ENCODE measurements at regions not wholly inside any gene's neighbourhood (a gene's known extent, or its start where the extent isn't known, plus 50 kb on each side); places are given as distances from the start of the nearest gene placed in this dataset.

DNA sequence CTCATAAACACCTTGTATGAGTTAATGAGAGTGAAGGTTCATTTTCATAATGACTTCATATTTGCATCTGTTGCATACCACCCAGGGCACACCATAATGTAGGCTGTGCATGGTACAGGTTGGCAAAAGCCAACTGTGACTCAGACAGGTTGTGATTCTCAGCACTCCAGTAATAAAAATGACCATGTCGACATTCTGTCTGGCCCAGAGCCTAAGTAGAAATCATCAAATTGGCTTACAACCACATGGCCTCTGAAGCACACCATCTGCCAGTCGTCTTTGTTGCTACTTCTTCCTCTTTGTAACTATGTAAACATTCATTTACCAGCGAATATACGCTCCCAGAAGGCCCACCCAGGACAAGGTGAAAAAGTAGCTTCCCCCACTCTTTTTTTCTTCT lies 459.5 kb downstream of the GASK1B start:
- Histone ChIP-seq H3K4me3 (no peak overlapping the region), H3K4me1 (no peaks in the 10 kb centered on the region), H3K27me3 (replicated peaks in 1 of 7) (no peaks in the 10 kb centered on the region), H3K9me3 (no peaks in the 10 kb centered on the region), H3K36me3 (no peaks in the 10 kb centered on the region), H3K27ac (no peak overlapping the region)
- DNase-seq: no peak
- intact Hi-C loops (cut with DNase I; ENCODE audit: low total_unique reads): no loop called here
- no peak for TF ChIP-seq POLR2A (IDR thresholded peaks at IDR 0.05)
- 53 to 65% (median 58%) methylated on average over 4 of the region's 4 CpGs for WGBS, 5 donors

GRCh38 chr4:157706155-157706554 lies 466.7 kb downstream of the GASK1B start:
- no peak for DNase-seq
- H3K4me3 ChIP-seq: no peak overlapping the region
- no peaks in the 10 kb centered on the region for H3K36me3 ChIP-seq
- H3K9me3 ChIP-seq: peaks cover 0 to 9% (median 0%) of the 10 kb centered on the region in 8 donors
- H3K27ac ChIP-seq: no peak overlapping the region
- no peak for TF ChIP-seq CTCF (IDR thresholded peaks at IDR 0.05 in 8 of 11, conservative IDR thresholded peaks at IDR 0.05 in 3 of 11)
- no peak for TF ChIP-seq POLR2A (IDR thresholded peaks at IDR 0.05)
- TF ChIP-seq POLR2AphosphoS5 (IDR thresholded peaks at IDR 0.05): no peak
- intact Hi-C loops (cut with DNase I; ENCODE audit: low total_unique reads): no loop called here
- no peaks in the 10 kb centered on the region for H3K27me3 ChIP-seq (replicated peaks in 1 of 7)
- 61 to 81% (median 76%) methylated on average over 2 of the region's 2 CpGs for WGBS, 5 donors
- peaks cover 0 to 4% (median 0%) of the 10 kb centered on the region in 6 donors for H3K4me1 ChIP-seq

DNA sequence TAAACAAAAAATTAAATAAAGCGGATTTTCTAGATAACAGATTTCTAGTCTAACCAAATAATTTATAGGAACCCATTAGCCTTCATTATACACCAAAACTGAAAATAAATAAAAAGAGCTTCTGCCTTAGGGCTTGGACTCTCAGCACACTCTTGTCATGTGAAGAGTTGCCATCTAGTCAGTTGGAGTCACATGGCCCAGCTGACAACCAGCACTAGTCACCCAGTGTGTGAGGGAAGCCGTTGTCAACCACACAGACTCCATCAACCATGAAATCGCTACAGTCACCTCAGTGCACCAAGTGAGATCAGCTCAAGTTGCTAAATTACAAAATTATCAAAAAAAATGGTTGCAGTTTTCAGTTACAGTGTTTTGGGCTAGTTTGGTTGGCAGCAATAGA lies 470.0 kb downstream of the GASK1B start:
- Histone ChIP-seq H3K36me3 (no peaks in the 10 kb centered on the region), H3K27ac (no peak overlapping the region), H3K4me3 (no peak overlapping the region), H3K4me1 (peaks cover 0 to 4% (median 0%) of the 10 kb centered on the region in 6 donors), H3K9me3 (peaks cover 0 to 9% (median 0%) of the 10 kb centered on the region in 8 donors), H3K27me3 (replicated peaks in 1 of 7) (no peaks in the 10 kb centered on the region)
- TF ChIP-seq CTCF (IDR thresholded peaks at IDR 0.05 in 8 of 11, conservative IDR thresholded peaks at IDR 0.05 in 3 of 11): no peak
- TF ChIP-seq POLR2AphosphoS5 (IDR thresholded peaks at IDR 0.05): no peak
- no peak for TF ChIP-seq POLR2A (IDR thresholded peaks at IDR 0.05)
- intact Hi-C loops (cut with DNase I; ENCODE audit: low total_unique reads): no loop called here
- WGBS, 5 donors: 84 to 93% (median 86%) methylated on average over 3 of the region's 3 CpGs
- DNase-seq: no peak

DNA sequence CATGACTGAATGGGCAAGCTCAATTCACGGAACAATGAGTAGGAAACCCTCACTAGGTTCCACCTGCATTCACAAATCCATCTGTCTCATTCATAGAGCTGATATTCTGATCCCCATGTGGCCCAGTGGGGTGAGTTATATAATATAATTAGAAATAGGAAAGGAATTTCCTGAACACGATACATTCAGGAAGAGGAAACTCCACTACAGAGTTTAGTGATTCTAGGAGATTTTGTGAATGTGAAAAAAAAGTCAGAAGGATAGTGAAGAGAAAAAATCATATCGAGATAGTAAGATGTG lies 471.2 kb downstream of the GASK1B start:
- Histone ChIP-seq H3K27me3 (replicated peaks in 1 of 7) (no peaks in the 10 kb centered on the region), H3K27ac (no peak overlapping the region), H3K36me3 (no peaks in the 10 kb centered on the region), H3K4me1 (peaks cover 0 to 4% (median 0%) of the 10 kb centered on the region in 6 donors), H3K4me3 (no peak overlapping the region), H3K9me3 (peaks cover 0 to 4% (median 0%) of the 10 kb centered on the region in 8 donors)
- intact Hi-C loops (cut with DNase I; ENCODE audit: low total_unique reads): no loop called here
- TF ChIP-seq POLR2A (IDR thresholded peaks at IDR 0.05): no peak
- TF ChIP-seq CTCF (IDR thresholded peaks at IDR 0.05 in 8 of 11, conservative IDR thresholded peaks at IDR 0.05 in 3 of 11): no peak
- TF ChIP-seq POLR2AphosphoS5 (IDR thresholded peaks at IDR 0.05): no peak
- no peak for DNase-seq
- 23 to 55% (median 37%) methylated on average over 3 of the region's 3 CpGs for WGBS, 5 donors

Measured in spleen (tissue), 11 donors.